OCI-LY3 (cell line): ENCODE measurements at regions not wholly inside any gene's neighbourhood (a gene's known extent, or its start where the extent isn't known, plus 50 kb on each side); places are given as distances from the start of the nearest gene placed in this dataset.

Experiments used
- H2AFZ ChIP-seq: fragments of 200-600, 300-600 bp; shearing (Covaris generic); 2 replicates; pipeline ENCODE4 v1.6.0; 2014; ENCODE audit warnings: antibody characterized with exemption, low read depth, low read length
- H3K27ac ChIP-seq: fragments of 200-600, 300-600 bp; sonication (generic); 2 replicates; pipeline ENCODE4 v1.5.1; 2014; ENCODE audit warnings: mild to moderate bottlenecking, low read length, moderate library complexity, mixed read lengths
- H3K27me3 ChIP-seq: fragments of 200-600, 300-600 bp; sonication (generic); 2 replicates; pipeline ENCODE4 v1.6.1; 2014; ENCODE audit warnings: low read depth, low read length, mixed read lengths
- H3K36me3 ChIP-seq: fragments of 200-600, 300-600 bp; sonication (generic); replicated peaks from 2 replicates; pipeline ENCODE3; 2014; ENCODE audit warnings: low read depth, low read length, mixed read lengths
- H3K4me1 ChIP-seq: fragments of 300-600, 200-600 bp; sonication (generic); 2 replicates; pipeline ENCODE4 v1.6.1; 2014; ENCODE audit warnings: low read length, mixed read lengths
- H3K4me2 ChIP-seq: fragments of 200-600, 300-600 bp; sonication (generic); 2 replicates; pipeline ENCODE4 v1.6.1; 2014; ENCODE audit warnings: low read length, mixed read lengths
- H3K4me3 ChIP-seq: fragments of 300-600, 200-600 bp; sonication (generic); 2 replicates; pipeline ENCODE4 v1.5.1; 2014; ENCODE audit warnings: antibody characterized with exemption, mild to moderate bottlenecking, low read length, moderate library complexity
- H3K79me2 ChIP-seq: fragments of 300-600, 200-600 bp; shearing (Covaris generic); 2 replicates; pipeline ENCODE4 v1.6.1; 2014; ENCODE audit warnings: mild to moderate bottlenecking, low read length, mixed read lengths
- H3K9ac ChIP-seq: fragments of 300-600, 200-600 bp; shearing (Covaris generic); 2 replicates; pipeline ENCODE4 v1.6.0; 2014; ENCODE audit warnings: mild to moderate bottlenecking, low read length, moderate library complexity
- H3K9me3 ChIP-seq: fragments of 200-600, 300-600 bp; shearing (Covaris generic); 2 replicates; pipeline ENCODE4 v1.6.1; 2014; ENCODE audit warnings: low read length, mixed read lengths; ENCODE audit not compliant: insufficient read depth
- H4K20me1 ChIP-seq: fragments of 200-600, 300-600 bp; sonication (generic); 2 replicates; pipeline ENCODE4 v1.6.1; 2016; ENCODE audit warnings: low read length, mixed read lengths; ENCODE audit not compliant: insufficient read depth
- CTCF ChIP-seq: fragments of 200-600, 300-600 bp; sonication (generic); IDR thresholded peaks from 2 replicates; pipeline ENCODE4 v1.5.1; 2014; ENCODE audit warnings: antibody characterized with exemption, low read length, low read depth
- EZH2phosphoT487 ChIP-seq: fragments of 200-600 bp; shearing (Covaris generic); IDR thresholded peaks from 2 replicates; pipeline ENCODE4 v1.6.1; 2018; ENCODE audit warnings: antibody characterized with exemption, mixed run types, low read depth

GRCh38 chr5:121533814-121534213 is 317.9 kb upstream of the FTMT start:
- Histone ChIP-seq H2AFZ (no peak overlapping the region), H3K4me3 (no peak overlapping the region), H3K27ac (no peak overlapping the region), H3K4me2 (no peak overlapping the region), H3K9me3 (no peaks in the 10 kb centered on the region), H3K79me2 (no peaks in the 10 kb centered on the region), H4K20me1 (no peaks in the 10 kb centered on the region), H3K4me1 (no peaks in the 10 kb centered on the region), H3K27me3 (no peaks in the 10 kb centered on the region), H3K36me3 (no peaks in the 10 kb centered on the region), H3K9ac (no peak overlapping the region)
- TF ChIP-seq CTCF (no peak), EZH2phosphoT487 (no peak)

GRCh38 chr5:121550989-121551388 is 300.7 kb upstream of the FTMT start:
- TF ChIP-seq EZH2phosphoT487: no peak
- Histone ChIP-seq H3K79me2 (no peaks in the 10 kb centered on the region), H3K4me3 (no peak overlapping the region), H3K4me1 (no peaks in the 10 kb centered on the region), H4K20me1 (no peaks in the 10 kb centered on the region), H3K27ac (no peak overlapping the region), H3K27me3 (no peaks in the 10 kb centered on the region), H3K9me3 (no peaks in the 10 kb centered on the region), H3K9ac (no peak overlapping the region), H3K36me3 (no peaks in the 10 kb centered on the region), H2AFZ (no peak overlapping the region), H3K4me2 (no peak overlapping the region)

- Histone ChIP-seq H3K4me2 (no peak overlapping the region), H3K36me3 (no peaks in the 10 kb centered on the region), H3K9me3 (no peaks in the 10 kb centered on the region), H2AFZ (no peak overlapping the region), H3K27ac (no peak overlapping the region), H3K79me2 (no peaks in the 10 kb centered on the region), H3K27me3 (no peaks in the 10 kb centered on the region), H3K9ac (no peak overlapping the region), H3K4me1 (no peaks in the 10 kb centered on the region), H3K4me3 (no peak overlapping the region), H4K20me1 (no peaks in the 10 kb centered on the region)
- TF ChIP-seq CTCF (no peak), EZH2phosphoT487 (no peak)
Measured at GRCh38 chr5:121559832-121560231, 291.9 kb upstream of the FTMT start.

- Histone ChIP-seq H3K36me3 (no peaks in the 10 kb centered on the region), H3K4me1 (no peaks in the 10 kb centered on the region), H3K9me3 (no peaks in the 10 kb centered on the region), H3K9ac (no peak overlapping the region), H3K27ac (no peak overlapping the region), H3K4me3 (no peak overlapping the region), H3K4me2 (no peak overlapping the region), H3K79me2 (no peaks in the 10 kb centered on the region), H3K27me3 (no peaks in the 10 kb centered on the region), H2AFZ (no peak overlapping the region), H4K20me1 (no peaks in the 10 kb centered on the region)
- TF ChIP-seq CTCF: no peak
- no peak for TF ChIP-seq EZH2phosphoT487
Measured at GRCh38 chr5:121572061-121572460, 279.6 kb upstream of the FTMT start.
